RWPE2 (cell line): ENCODE measurements at regions not wholly inside any gene's neighbourhood (a gene's known extent, or its start where the extent isn't known, plus 50 kb on each side); places are given as distances from the start of the nearest gene placed in this dataset.
"Not testable (repeated sequence)": the region's sequence is repeated elsewhere in the genome, so short reads cannot be mapped to it uniquely, and the experiment has no call there.

Experiments used
- ATAC-seq: fragments of 200-7000 bp; cut with Tn5 transposase; 3 replicates; pipeline ENCODE4 v1.9.1; 2021; ENCODE audit warnings: low read depth
- DNase-seq: peaks from one replicate; pipeline ENCODE4 v3.0.0-alpha.2; 2020; ENCODE audit warnings: low spot score
- H3K27ac ChIP-seq: fragments of 450-650 bp; 2 replicates; pipeline ENCODE4 v1.5.1; 2017; ENCODE audit warnings: mild to moderate bottlenecking; ENCODE audit not compliant: poor library complexity, severe bottlenecking
- H3K27me3 ChIP-seq: fragments of 250-450 bp; sonication (Bioruptor Pico); 2 replicates; pipeline ENCODE4 v1.5.1; 2021; ENCODE audit warnings: mild to moderate bottlenecking, moderate library complexity; ENCODE audit not compliant: insufficient read depth, poor library complexity, severe bottlenecking
- H3K36me3 ChIP-seq: fragments of 250-450 bp; sonication (Bioruptor Pico); 2 replicates; pipeline ENCODE4 v1.5.1; 2020; ENCODE audit warnings: low read depth, mild to moderate bottlenecking, moderate library complexity
- H3K4me1 ChIP-seq: fragments of 250-450 bp; sonication (Bioruptor Pico); 2 replicates; pipeline ENCODE4 v1.5.1; 2021; ENCODE audit warnings: mild to moderate bottlenecking, moderate library complexity; ENCODE audit not compliant: insufficient read depth, poor library complexity, severe bottlenecking
- H3K4me3 ChIP-seq: fragments of 250-450 bp; sonication (Bioruptor Pico); 2 replicates; pipeline ENCODE4 v1.5.1; 2021; ENCODE audit warnings: mild to moderate bottlenecking, moderate library complexity; ENCODE audit not compliant: severe bottlenecking
- H3K9me3 ChIP-seq: fragments of 250-450 bp; sonication (Bioruptor Pico); 2 replicates; pipeline ENCODE4 v1.5.1; 2021; ENCODE audit warnings: mild to moderate bottlenecking, moderate library complexity; ENCODE audit not compliant: severe bottlenecking
- TF ChIP-seq, protein P1 (sequence below): fragments of 450-650 bp; IDR thresholded peaks from one replicate; pipeline ENCODE4 v1.5.1; 2017; ENCODE audit warnings: mild to moderate bottlenecking, moderate library complexity; ENCODE audit not compliant: poor library complexity, severe bottlenecking

DNA sequence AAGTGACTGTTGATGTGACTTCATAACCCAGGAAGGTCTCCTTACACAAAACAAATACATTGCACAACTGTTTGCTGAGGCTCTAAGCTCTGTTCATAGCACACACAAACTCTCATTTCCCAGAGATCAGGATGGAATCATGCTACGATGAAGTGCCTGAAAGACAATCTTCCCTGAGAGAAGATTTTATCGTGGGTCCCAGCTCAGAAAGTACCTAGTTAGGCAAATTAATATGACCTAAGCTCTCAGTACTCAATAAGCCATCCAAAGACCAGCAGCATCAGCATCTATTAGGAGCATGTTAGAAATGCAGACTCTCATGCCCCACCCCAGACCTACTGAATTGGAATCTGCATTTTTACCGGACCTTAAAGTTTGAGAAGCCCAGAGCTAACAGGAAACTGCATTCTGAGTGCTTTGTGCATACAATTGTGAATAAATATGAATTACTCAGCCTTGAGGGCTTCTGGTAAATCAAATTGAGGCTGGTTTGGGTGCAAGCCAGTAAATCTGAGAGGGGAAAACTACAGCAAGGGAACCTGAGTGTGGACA is 161.5 kb upstream of the C2CD4B start:
- DNase-seq (no peak), ATAC-seq (no peak; the same call in 2 of the 3 replicates)
- TF ChIP-seq, protein P1, sequence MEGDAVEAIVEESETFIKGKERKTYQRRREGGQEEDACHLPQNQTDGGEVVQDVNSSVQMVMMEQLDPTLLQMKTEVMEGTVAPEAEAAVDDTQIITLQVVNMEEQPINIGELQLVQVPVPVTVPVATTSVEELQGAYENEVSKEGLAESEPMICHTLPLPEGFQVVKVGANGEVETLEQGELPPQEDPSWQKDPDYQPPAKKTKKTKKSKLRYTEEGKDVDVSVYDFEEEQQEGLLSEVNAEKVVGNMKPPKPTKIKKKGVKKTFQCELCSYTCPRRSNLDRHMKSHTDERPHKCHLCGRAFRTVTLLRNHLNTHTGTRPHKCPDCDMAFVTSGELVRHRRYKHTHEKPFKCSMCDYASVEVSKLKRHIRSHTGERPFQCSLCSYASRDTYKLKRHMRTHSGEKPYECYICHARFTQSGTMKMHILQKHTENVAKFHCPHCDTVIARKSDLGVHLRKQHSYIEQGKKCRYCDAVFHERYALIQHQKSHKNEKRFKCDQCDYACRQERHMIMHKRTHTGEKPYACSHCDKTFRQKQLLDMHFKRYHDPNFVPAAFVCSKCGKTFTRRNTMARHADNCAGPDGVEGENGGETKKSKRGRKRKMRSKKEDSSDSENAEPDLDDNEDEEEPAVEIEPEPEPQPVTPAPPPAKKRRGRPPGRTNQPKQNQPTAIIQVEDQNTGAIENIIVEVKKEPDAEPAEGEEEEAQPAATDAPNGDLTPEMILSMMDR = no peak
- no peak overlapping the region for H3K27ac ChIP-seq
- no peak overlapping the region for H3K4me3 ChIP-seq
- H3K4me1 ChIP-seq = no peaks in the 10 kb centered on the region
- H3K27me3 ChIP-seq = no peaks in the 10 kb centered on the region
- no peaks in the 10 kb centered on the region for H3K36me3 ChIP-seq
- no peaks in the 10 kb centered on the region for H3K9me3 ChIP-seq

DNA sequence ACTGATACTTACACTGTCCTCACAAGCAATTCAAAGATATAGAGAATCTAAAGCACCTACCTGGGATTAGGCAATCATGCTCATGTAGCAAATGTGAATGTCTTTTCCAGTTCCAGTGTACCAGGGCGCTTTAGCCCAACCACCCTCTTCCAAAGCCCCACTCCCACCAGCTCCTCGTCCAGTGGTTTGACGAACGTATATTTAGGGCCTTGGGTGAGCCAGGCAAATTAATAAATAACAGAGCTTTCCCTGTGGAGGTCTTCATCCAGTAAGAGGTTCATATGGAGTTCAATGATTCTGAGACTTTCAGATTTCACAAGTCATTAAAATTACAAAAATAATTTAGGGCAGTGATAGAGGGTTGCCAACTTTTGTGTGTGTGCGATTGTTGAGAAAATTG is 162.3 kb upstream of the C2CD4B start:
- TF ChIP-seq, protein P1 = no peak
- no peaks in the 10 kb centered on the region for H3K27me3 ChIP-seq
- H3K4me1 ChIP-seq = no peaks in the 10 kb centered on the region
- no peaks in the 10 kb centered on the region for H3K9me3 ChIP-seq
- ATAC-seq = no peak
- no peak overlapping the region for H3K27ac ChIP-seq
- H3K4me3 ChIP-seq = no peak overlapping the region
- DNase-seq = no peak
- H3K36me3 ChIP-seq = no peaks in the 10 kb centered on the region

DNA sequence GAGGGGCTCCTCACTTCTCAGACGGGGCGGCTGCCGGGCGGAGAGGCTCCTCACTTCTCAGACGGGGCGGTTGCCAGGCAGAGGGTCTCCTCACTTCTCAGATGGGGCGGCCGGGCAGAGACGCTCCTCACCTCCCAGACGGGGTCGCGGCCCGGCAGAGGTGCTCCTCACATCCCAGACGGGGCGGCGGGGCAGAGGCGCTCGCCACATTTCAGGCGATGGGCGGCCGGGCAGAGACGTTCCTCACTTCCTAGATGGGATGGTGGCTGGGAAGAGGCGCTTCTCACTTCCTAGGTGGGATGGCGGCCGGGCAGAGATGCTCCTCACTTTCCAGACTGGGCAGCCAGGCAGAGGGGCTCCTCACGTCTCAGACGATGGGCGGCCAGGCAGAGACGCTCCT is 167.4 kb upstream of the C2CD4B start:
- H3K27me3 ChIP-seq, H3K4me3 ChIP-seq, ATAC-seq, H3K4me1 ChIP-seq, H3K9me3 ChIP-seq, DNase-seq, H3K36me3 ChIP-seq, H3K27ac ChIP-seq: not testable (repeated sequence)

DNA sequence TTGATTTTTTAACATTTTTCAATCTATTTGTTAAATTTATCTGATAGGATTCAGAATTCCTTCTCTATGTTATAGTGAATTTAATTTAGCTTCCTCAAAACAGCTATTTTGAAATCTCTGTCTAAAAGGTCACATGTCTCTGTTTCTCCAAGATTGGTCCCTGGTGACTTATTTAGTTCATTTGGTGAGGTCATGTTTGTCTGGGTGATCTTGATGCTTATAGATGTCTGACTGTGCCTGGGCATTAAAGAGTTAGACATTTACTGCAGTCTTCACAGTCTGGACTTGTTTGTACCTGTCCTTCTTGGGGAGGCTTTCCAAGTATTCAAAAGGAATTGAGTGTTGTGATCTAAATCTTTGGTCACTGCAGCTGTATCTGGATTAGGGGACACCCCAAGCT is 169.5 kb upstream of the C2CD4B start:
- Histone ChIP-seq H3K27me3 (no peaks in the 10 kb centered on the region), H3K4me3 (no peak overlapping the region), H3K9me3 (no peaks in the 10 kb centered on the region), H3K36me3 (no peaks in the 10 kb centered on the region), H3K27ac (no peak overlapping the region), H3K4me1 (no peaks in the 10 kb centered on the region)
- TF ChIP-seq, protein P1 = no peak
- no peak for DNase-seq
- ATAC-seq = no peak

DNA sequence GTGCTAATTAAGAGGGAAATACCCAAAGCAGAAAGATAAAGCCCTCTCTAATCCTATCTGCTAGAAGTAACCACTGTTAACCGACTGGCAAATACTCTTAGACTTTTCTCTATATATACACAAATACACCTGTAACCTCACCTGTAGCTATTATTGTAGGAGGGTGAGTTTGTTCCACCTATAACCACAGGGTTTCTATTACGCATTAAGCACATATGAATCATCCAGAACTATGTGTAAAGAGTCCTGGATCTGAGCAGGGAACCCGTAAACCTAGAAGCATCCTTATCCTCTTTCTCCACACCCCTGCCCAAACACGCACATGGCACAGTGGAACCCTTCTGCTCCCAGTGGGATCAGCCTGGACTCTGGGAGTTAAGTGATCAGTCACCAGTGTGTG is 172.8 kb upstream of the C2CD4B start:
- no peaks in the 10 kb centered on the region for H3K9me3 ChIP-seq
- TF ChIP-seq, protein P1 = no peak
- H3K27ac ChIP-seq = no peak overlapping the region
- H3K27me3 ChIP-seq = no peaks in the 10 kb centered on the region
- ATAC-seq = peak; percentile 99
- no peak overlapping the region for H3K4me3 ChIP-seq
- no peak for DNase-seq
- H3K4me1 ChIP-seq = no peaks in the 10 kb centered on the region
- H3K36me3 ChIP-seq = no peaks in the 10 kb centered on the region
